ENCODE measurements at regions not wholly inside any gene's neighbourhood (a gene's known extent, or its start where the extent isn't known, plus 50 kb on each side); places are given as distances from the start of the nearest gene placed in this dataset.

DNA sequence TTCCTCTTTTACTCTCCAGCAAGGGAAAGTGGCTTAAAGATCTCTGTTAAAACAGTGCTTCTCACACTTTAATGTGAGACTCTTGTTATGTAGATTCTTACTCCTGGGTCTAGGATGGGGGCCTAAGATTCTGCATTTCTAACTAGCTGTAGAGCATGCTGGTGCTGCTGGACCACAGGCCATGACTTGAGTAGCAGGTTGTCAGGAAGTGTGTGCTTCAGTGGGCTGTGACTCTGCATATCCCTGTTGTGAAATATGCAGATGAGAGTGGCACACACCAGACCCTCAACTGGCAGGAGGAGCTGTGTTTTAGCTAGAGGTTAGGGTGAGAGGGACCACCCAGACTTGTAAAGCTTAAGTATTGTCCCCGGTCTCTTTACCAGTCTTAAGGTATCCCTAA is 191.1 kb upstream of the DMRT1 start:
- no peak for TF ChIP-seq ELF4 (IDR thresholded peaks at IDR 0.05)
- TF ChIP-seq SUZ12 (IDR thresholded peaks at IDR 0.05), result no peak
- TF ChIP-seq FOXA1 (IDR thresholded peaks at IDR 0.05), result no peak
- no peak for TF ChIP-seq TARDBP (IDR thresholded peaks at IDR 0.05)
- no peak for TF ChIP-seq BHLHE40 (IDR thresholded peaks at IDR 0.05; ENCODE audit: borderline replicate concordance)
- no peak for TF ChIP-seq SP1 (IDR thresholded peaks at IDR 0.05)
- no peak for TF ChIP-seq FOXK2 (IDR thresholded peaks at IDR 0.05)
- TF ChIP-seq L3MBTL2 (conservative IDR thresholded peaks at IDR 0.05), result no peak
- TF ChIP-seq FOXM1 (IDR thresholded peaks at IDR 0.05; ENCODE audit: borderline replicate concordance), result no peak
- TF ChIP-seq HDGF (IDR thresholded peaks at IDR 0.05; ENCODE audit: borderline replicate concordance), result no peak

Measured in HEK293T (cell line).